HCT116 (cell line): ENCODE measurements at regions not wholly inside any gene's neighbourhood (a gene's known extent, or its start where the extent isn't known, plus 50 kb on each side); places are given as distances from the start of the nearest gene placed in this dataset.

Source experiments
- ATAC-seq: fragments of 200-7000 bp; cut with Tn5 transposase; 2 replicates; pipeline ENCODE4 v1.9.1; 2020; ENCODE audit warnings: mild to moderate bottlenecking, moderate library complexity
- BruUV-seq: library from RNA; stranded (reverse); fragments of 400-500 nt; replicated peaks from 2 replicates; lab custom pipeline; 2021; lab: Mats Ljungman, UMichigan
- CTCF ChIA-PET: fragments of 300-600 bp; sonication (Branson Sonifier 250); formaldehyde crosslinking; loops from one replicate; lab custom pipeline; 2021; ENCODE audit warnings: antibody characterized with exemption; lab: Charles Lee
- POLR2A ChIA-PET: fragments of 300-600, 350-600 bp; sonication (Branson Sonifier 250); formaldehyde crosslinking; loops from one replicate; lab custom pipeline; 2021; ENCODE audit warnings: antibody characterized with exemption; lab: Charles Lee
- RAD21 ChIA-PET, 2 experiments: fragments of 300-600 bp; sonication (Branson Sonifier 250); formaldehyde crosslinking; loops; one replicate each; lab custom pipeline; 2023; ENCODE audit warnings: low total read pairs in 2 of 2; ENCODE audit not compliant: uncharacterized antibody in 2 of 2, unreplicated experiment in 2 of 2, low non-redundant PET in 1 of 2; lab: Charles Lee
- DNase-seq: peaks from one replicate; pipeline ENCODE4 v3.0.0-alpha.2; 2010; ENCODE audit warnings: low read depth, low spot score
- H2AFZ ChIP-seq: fragments of 200-600 bp; shearing (Covaris generic), sonication (generic); 2 replicates; pipeline ENCODE4 v1.6.1; 2017; ENCODE audit warnings: low read depth, mixed run types, mixed read lengths, antibody characterized with exemption, low read length; ENCODE audit not compliant: poor library complexity, severe bottlenecking
- H3K27ac ChIP-seq: 2 replicates; pipeline ENCODE4 v1.5.1; 2012; ENCODE audit warnings: low read depth, low read length
- H3K27me3 ChIP-seq: fragments of 200-600 bp; sonication (generic); 2 replicates; pipeline ENCODE4 v1.6.1; 2016; ENCODE audit warnings: mixed run types, low read length, mixed read lengths; ENCODE audit not compliant: insufficient read depth
- H3K36me3 ChIP-seq, 2 experiments: fragments of 200-500 bp in 1 of 2; fragments of 200-600 bp in 1 of 2; sonication (Bioruptor generic) in 1 of 2; sonication (generic) in 1 of 2; 2 replicates each; pipeline versions ENCODE4 v1.5.1 to v1.6.1; 2014 to 2016; ENCODE audit warnings: low read length in 2 of 2, inconsistent platforms in 1 of 2, mixed read lengths in 1 of 2, mixed run types in 1 of 2; ENCODE audit not compliant: insufficient read depth in 2 of 2, control insufficient read depth in 1 of 2
- H3K4me1 ChIP-seq, 2 experiments: fragments of 200-600 bp in 1 of 2; sonication (generic) in 1 of 2; 2 replicates each; pipeline versions ENCODE4 v1.5.1 to v1.6.1; 2012 to 2017; ENCODE audit warnings: low read length in 2 of 2, inconsistent platforms in 1 of 2, mild to moderate bottlenecking in 1 of 2, mixed read lengths in 1 of 2, mixed run types in 1 of 2, moderate library complexity in 1 of 2; ENCODE audit not compliant: insufficient read depth in 2 of 2, control insufficient read depth in 1 of 2
- H3K4me2 ChIP-seq: fragments of 200-600 bp; sonication (generic); 2 replicates; pipeline ENCODE4 v1.6.1; 2017; ENCODE audit warnings: mixed run types, low read length, mixed read lengths
- H3K4me3 ChIP-seq, 2 experiments: fragments of 200-600 bp in 1 of 2; sonication (generic) in 1 of 2; replicated peaks in 1 of 2; 2 replicates each; pipeline ENCODE4 v1.5.1; 2011 to 2016; ENCODE audit warnings: low read length in 2 of 2, control low read depth in 1 of 2, low read depth in 1 of 2, mild to moderate bottlenecking in 1 of 2, mixed read lengths in 1 of 2, mixed run types in 1 of 2
- H3K79me2 ChIP-seq: fragments of 200-600 bp; sonication (generic); 2 replicates; pipeline ENCODE4 v1.6.1; 2017; ENCODE audit warnings: mild to moderate bottlenecking, mixed run types, low read length, moderate library complexity, mixed read lengths; ENCODE audit not compliant: insufficient read depth
- H3K9ac ChIP-seq: fragments of 200-600 bp; sonication (generic); 2 replicates; pipeline ENCODE4 v1.6.1; 2016; ENCODE audit warnings: low read length, mixed read lengths
- H3K9me2 ChIP-seq: fragments of 200-600 bp; sonication (generic), shearing (Covaris generic); 2 replicates; pipeline ENCODE4 v1.6.1; 2017; ENCODE audit warnings: mixed run types, mild to moderate bottlenecking, moderate library complexity; ENCODE audit not compliant: insufficient read depth
- H3K9me3 ChIP-seq, 2 experiments: fragments of 200-500 bp in 1 of 2; fragments of 200-600 bp in 1 of 2; sonication (Bioruptor generic) in 1 of 2; sonication (generic) in 1 of 2; 2 replicates each; pipeline ENCODE4 v1.6.1; 2014 to 2017; ENCODE audit warnings: low read length in 2 of 2, mixed read lengths in 2 of 2, inconsistent platforms in 1 of 2, low read depth in 1 of 2, mild to moderate bottlenecking in 1 of 2, mixed run types in 1 of 2, moderate library complexity in 1 of 2; ENCODE audit not compliant: control insufficient read depth in 1 of 2, insufficient read depth in 1 of 2
- H4K20me1 ChIP-seq: fragments of 200-600 bp; sonication (generic), shearing (Covaris generic); 2 replicates; pipeline ENCODE4 v1.6.1; 2017; ENCODE audit warnings: mixed run types, mild to moderate bottlenecking, moderate library complexity; ENCODE audit not compliant: insufficient read depth
- CEBPB ChIP-seq: IDR thresholded peaks from 2 replicates; pipeline ENCODE4 v1.6.1; 2012; ENCODE audit warnings: low read depth
- CTCF ChIP-seq, 3 experiments: fragments of 200-600 bp in 1 of 3; sonication (generic) in 1 of 3; IDR thresholded peaks in 2 of 3; conservative IDR thresholded peaks in 1 of 3; 2 replicates each; pipeline ENCODE4 v1.5.1; 2012 to 2017; ENCODE audit warnings: low read depth in 2 of 3, low read length in 2 of 3, antibody characterized with exemption in 1 of 3, borderline replicate concordance in 1 of 3, control low read depth in 1 of 3, mild to moderate bottlenecking in 1 of 3, mixed read lengths in 1 of 3, mixed run types in 1 of 3, moderate library complexity in 1 of 3; ENCODE audit not compliant: insufficient read depth in 1 of 3
- EGR1 ChIP-seq: IDR thresholded peaks from 2 replicates; pipeline ENCODE4 v1.6.1; 2012; ENCODE audit warnings: low read depth
- EZH2 ChIP-seq: fragments of 200-600 bp; sonication (generic); IDR thresholded peaks from 2 replicates; pipeline ENCODE4 v1.6.1; 2017; ENCODE audit warnings: antibody characterized with exemption, mixed run types
- EZH2phosphoT487 ChIP-seq: fragments of 200-600 bp; IDR thresholded peaks from 2 replicates; pipeline ENCODE4 v1.6.1; 2018; ENCODE audit warnings: antibody characterized with exemption, borderline replicate concordance
- MAX ChIP-seq: IDR thresholded peaks from 2 replicates; pipeline ENCODE4 v1.6.1; 2012
- POLR2AphosphoS5 ChIP-seq: IDR thresholded peaks from 2 replicates; pipeline ENCODE4 v1.6.1; 2011; ENCODE audit warnings: mild to moderate bottlenecking, low read depth, low read length, moderate library complexity
- RAD21 ChIP-seq: IDR thresholded peaks from 2 replicates; pipeline ENCODE4 v1.6.1; 2012; ENCODE audit warnings: low read depth, mild to moderate bottlenecking
- SRF ChIP-seq: IDR thresholded peaks from 2 replicates; pipeline ENCODE4 v1.6.1; 2012; ENCODE audit warnings: low read depth
- YY1 ChIP-seq: IDR thresholded peaks from 2 replicates; pipeline ENCODE4 v1.6.1; 2011; ENCODE audit warnings: low read length, low read depth, moderate library complexity, mild to moderate bottlenecking; ENCODE audit not compliant: insufficient replicate concordance; ENCODE audit errors: extremely low read depth
- ZFX ChIP-seq: fragments of 450-650 bp; IDR thresholded peaks from 2 replicates; pipeline ENCODE4 v1.6.1; 2017
- ZNF274 ChIP-seq: fragments of 200-500 bp; sonication (Bioruptor generic); IDR thresholded peaks from 2 replicates; pipeline ENCODE4 v1.6.1; 2014; ENCODE audit warnings: mild to moderate bottlenecking, low read depth, low read length, inconsistent platforms
- intact Hi-C: fragments of 100-400 bp; cut with micrococcal nuclease; formaldehyde crosslinking; loops from 2 replicates; pipeline ENCODE4 v1.10.0; 2022
- TF ChIP-seq, protein P1 (sequence below): IDR thresholded peaks from 2 replicates; pipeline ENCODE4 v1.6.1; 2011; ENCODE audit warnings: mild to moderate bottlenecking, low read length, moderate library complexity; ENCODE audit not compliant: insufficient replicate concordance; ENCODE audit errors: extremely low read depth

DNA sequence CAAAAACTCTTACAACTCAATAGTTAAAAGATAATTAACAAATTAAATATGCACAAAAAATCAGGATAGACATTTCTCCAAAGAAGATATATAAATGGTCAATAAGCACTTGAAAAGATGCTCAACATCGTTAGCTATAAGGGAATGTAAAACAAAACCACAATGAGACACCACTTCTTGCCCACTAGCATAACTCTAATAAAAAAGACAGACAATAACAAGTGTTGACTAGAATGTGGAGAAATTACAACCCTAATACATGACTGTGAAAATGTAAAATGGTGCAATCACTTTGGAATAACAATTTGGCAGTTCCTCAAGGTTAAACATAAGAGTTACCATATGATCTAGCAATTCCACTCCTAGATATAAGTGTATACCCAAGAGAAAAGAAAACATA, 74.3 kb upstream of the PCGF5 start (continued):
- TF ChIP-seq ZNF274 (no peak), RAD21 (no peak), POLR2AphosphoS5 (no peak), ZFX (no peak), EZH2 (no peak), MAX (no peak), EZH2phosphoT487 (no peak)

DNA sequence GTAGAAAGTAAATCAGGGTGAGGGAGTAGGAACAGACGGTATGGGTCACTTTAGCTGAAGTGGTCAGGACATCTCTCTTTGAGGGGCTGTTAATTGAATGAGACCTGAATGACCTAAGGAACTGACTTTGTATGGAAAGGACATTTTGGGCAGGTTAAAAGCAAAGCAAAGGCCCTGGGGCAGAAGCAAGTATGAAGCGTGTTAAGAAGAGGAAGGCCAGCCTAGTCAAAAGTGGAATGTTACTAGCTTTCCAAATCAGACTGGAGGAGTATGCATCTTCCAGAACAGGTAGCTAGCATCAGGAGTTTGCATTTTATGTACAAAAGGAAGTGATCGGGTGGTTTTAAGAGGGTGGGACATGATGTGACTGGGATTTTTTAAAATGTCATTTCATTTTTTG, 70.9 kb upstream of the PCGF5 start:
- intact Hi-C loops, result no loop called here
- TF ChIP-seq CEBPB, result no peak
- TF ChIP-seq, protein P1, sequence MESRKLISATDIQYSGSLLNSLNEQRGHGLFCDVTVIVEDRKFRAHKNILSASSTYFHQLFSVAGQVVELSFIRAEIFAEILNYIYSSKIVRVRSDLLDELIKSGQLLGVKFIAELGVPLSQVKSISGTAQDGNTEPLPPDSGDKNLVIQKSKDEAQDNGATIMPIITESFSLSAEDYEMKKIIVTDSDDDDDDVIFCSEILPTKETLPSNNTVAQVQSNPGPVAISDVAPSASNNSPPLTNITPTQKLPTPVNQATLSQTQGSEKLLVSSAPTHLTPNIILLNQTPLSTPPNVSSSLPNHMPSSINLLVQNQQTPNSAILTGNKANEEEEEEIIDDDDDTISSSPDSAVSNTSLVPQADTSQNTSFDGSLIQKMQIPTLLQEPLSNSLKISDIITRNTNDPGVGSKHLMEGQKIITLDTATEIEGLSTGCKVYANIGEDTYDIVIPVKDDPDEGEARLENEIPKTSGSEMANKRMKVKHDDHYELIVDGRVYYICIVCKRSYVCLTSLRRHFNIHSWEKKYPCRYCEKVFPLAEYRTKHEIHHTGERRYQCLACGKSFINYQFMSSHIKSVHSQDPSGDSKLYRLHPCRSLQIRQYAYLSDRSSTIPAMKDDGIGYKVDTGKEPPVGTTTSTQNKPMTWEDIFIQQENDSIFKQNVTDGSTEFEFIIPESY, result no peak
- no peak for TF ChIP-seq ZNF274
- no peak for TF ChIP-seq EZH2phosphoT487
- no peak for TF ChIP-seq MAX
- no peak for TF ChIP-seq YY1
- TF ChIP-seq SRF, result no peak
- no peak for TF ChIP-seq CTCF (IDR thresholded peaks at IDR 0.05 in 2 of 3, conservative IDR thresholded peaks at IDR 0.05 in 1 of 3; ENCODE audit: borderline replicate concordance in 1 of 3, insufficient read depth in 1 of 3, low read depth in 2 of 3, low read length in 2 of 3)
- TF ChIP-seq ZFX, result no peak
- no peak for TF ChIP-seq EGR1
- H3K4me3 ChIP-seq, result no peak overlapping the region
- H3K36me3 ChIP-seq, result no peaks in the 10 kb centered on the region
- H3K79me2 ChIP-seq, result no peaks in the 10 kb centered on the region
- ATAC-seq (no peak), DNase-seq (no peak)
- H3K27ac ChIP-seq, result no peak overlapping the region
- BruUV-seq, result no TSS peak
- no peak overlapping the region for H3K9ac ChIP-seq
- ChIA-PET RAD21 (no interaction called here), CTCF (no interaction called here), POLR2A (no interaction called here)
- H3K9me3 ChIP-seq, result no peaks in the 10 kb centered on the region
- no peak overlapping the region for H3K4me2 ChIP-seq
- H2AFZ ChIP-seq, result no peak overlapping the region
- no peaks in the 10 kb centered on the region for H3K4me1 ChIP-seq
- no peaks in the 10 kb centered on the region for H3K9me2 ChIP-seq
- H4K20me1 ChIP-seq, result no peaks in the 10 kb centered on the region
- no peaks in the 10 kb centered on the region for H3K27me3 ChIP-seq
